Astrocyte of the spinal cord (primary cell): ENCODE measurements at regions not wholly inside any gene's neighbourhood (a gene's known extent, or its start where the extent isn't known, plus 50 kb on each side); places are given as distances from the start of the nearest gene placed in this dataset.

Experiments used
- DNase-seq: peaks from one replicate; pipeline ENCODE4 v3.0.0; 2011; ENCODE audit warnings: low read depth, low spot score
- H3K4me3 ChIP-seq: 2 replicates; pipeline ENCODE4 v1.5.1; 2011; ENCODE audit warnings: low read depth, mild to moderate bottlenecking, low read length, moderate library complexity
- in situ Hi-C: cut with HindIII; loops from 2 replicates; pipeline ENCODE4 v1.10.0; 2017; ENCODE audit warnings: low sequenced_read_pairs
- TF ChIP-seq, protein P1 (sequence below): IDR thresholded peaks from 2 replicates; pipeline ENCODE4 v1.5.1; 2012; ENCODE audit warnings: low read depth, mild to moderate bottlenecking, low read length, inconsistent platforms

DNA sequence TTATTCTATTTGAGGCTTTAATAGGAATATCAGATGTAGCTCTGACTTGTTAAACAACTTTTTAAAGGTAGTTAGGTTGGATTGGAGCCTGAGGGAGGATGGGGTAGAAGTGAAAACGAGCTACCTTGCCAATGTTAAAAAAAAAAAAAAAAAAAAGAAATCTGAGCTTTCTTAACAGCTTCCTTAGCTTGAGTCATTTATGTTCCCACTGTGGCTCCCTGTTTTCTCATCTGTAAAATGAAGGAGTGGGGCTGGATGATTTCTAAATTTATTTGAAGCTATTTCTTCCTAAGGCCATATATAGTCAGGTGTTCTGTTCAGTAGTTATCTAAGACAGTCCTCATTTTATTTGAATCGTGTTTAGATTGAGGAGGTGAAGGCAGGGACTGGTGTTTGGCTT lies 105.7 kb downstream of the EDEM1 start:
- H3K4me3 ChIP-seq = no peak overlapping the region
- no peak for DNase-seq
- in situ Hi-C loops = no loop called here
- TF ChIP-seq, protein P1, sequence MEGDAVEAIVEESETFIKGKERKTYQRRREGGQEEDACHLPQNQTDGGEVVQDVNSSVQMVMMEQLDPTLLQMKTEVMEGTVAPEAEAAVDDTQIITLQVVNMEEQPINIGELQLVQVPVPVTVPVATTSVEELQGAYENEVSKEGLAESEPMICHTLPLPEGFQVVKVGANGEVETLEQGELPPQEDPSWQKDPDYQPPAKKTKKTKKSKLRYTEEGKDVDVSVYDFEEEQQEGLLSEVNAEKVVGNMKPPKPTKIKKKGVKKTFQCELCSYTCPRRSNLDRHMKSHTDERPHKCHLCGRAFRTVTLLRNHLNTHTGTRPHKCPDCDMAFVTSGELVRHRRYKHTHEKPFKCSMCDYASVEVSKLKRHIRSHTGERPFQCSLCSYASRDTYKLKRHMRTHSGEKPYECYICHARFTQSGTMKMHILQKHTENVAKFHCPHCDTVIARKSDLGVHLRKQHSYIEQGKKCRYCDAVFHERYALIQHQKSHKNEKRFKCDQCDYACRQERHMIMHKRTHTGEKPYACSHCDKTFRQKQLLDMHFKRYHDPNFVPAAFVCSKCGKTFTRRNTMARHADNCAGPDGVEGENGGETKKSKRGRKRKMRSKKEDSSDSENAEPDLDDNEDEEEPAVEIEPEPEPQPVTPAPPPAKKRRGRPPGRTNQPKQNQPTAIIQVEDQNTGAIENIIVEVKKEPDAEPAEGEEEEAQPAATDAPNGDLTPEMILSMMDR = no peak

DNA sequence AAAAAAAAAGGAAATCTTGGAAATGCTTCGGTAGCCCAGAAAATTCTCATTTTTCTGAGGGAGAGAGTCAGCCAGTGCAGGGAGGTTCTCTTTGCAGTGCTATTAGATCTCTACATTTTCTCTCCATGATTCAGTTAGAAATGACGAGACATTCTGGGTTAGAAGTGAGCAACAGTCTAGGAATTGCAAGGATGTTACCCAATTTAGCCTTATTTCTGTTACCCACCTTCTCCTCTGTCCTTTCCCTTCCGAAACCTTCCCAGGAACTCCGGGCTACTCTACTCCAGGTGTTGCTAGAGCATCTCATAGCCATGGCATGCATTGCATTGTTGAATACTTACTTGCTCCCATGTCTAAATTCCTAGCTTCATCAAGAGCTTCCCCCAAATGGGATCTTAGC lies 106.8 kb downstream of the EDEM1 start:
- DNase-seq = peak; percentile 22
- TF ChIP-seq, protein P1 = no peak
- H3K4me3 ChIP-seq = no peak overlapping the region
- in situ Hi-C loops = no loop called here

DNA sequence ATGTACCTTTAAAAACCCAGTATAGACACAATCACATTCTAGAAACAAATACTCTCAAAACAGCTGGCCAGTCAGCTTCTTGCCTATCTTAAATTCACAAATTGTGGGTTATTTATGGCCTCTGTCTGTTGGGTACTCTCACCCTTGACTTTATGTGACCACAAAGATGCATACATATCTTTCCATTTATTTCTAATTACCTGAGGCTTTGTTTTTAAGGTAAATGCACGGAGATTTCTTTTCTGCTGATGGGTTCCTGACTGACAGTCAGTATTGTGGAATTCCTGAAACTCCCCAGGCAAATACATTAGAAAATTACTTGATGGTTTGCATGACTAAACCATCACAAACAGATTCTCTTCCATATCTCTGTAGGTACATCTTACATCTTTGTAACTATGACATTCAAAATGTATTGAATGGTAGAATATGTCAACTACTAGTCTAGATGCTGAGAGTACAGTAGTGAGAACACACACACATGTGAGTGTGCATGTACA lies 107.7 kb downstream of the EDEM1 start:
- in situ Hi-C loops = no loop called here
- TF ChIP-seq, protein P1 = no peak
- DNase-seq = no peak
- no peak overlapping the region for H3K4me3 ChIP-seq

DNA sequence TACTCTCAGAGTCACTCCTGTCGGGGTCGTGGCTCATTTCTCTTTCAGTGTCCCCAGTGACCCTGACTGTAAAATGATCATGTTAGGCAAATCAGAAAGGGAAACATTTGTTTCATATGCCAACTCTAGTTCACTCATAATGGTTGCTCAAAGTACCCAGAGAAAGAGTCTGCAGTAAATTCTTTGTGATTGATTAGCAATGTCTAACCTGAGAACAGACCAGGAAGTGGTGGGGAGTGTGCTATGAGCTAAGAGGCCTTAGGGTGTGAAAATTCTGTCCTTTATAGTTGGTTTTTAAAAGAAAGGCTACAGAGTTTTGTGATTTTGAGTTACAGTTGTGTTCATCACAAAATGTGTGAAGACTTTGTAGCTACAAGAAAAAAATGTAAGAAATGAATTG lies 108.9 kb downstream of the EDEM1 start:
- no peak overlapping the region for H3K4me3 ChIP-seq
- no peak for DNase-seq
- TF ChIP-seq, protein P1 = no peak
- in situ Hi-C loops = no loop called here

DNA sequence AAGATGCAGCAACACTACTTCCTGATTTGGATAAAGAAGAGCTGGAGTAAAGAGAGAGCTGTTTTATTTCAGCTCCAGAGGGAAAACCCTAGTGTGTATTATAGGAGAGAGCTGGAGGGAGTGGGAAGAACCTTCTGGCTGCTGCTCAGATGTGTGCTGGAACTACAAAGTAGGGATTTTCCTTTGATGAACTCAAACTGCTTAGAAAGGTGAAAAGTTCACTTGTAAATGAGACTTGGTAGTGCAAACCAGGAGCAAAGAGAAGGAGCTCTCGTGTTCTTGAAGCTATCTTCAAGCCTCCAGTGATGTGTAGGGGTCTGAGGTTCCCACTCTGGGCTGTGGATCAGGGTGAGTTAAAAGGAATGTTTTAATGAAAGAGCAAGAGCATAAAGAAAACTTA lies 110.4 kb downstream of the EDEM1 start:
- no peak overlapping the region for H3K4me3 ChIP-seq
- in situ Hi-C loops = no loop called here
- TF ChIP-seq, protein P1 = no peak
- no peak for DNase-seq

DNA sequence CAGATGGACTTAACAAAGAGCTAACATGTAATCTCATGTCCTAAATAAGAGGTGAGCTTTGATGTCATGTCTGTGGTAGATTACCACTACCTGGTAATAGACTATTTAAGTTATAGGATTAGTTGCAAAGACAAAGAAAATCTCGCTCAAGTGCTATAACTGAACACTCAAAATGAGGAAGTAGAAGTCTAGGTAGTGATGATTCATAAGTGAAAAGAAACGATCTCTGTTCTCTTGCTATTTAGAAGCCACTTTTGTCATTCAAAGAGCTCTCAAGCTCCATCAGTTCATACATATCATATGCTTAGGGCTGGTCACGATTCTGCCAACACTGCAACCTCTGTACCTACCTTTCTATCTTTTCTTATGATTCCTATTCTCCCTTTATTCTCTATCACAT lies 110.9 kb downstream of the EDEM1 start:
- in situ Hi-C loops = no loop called here
- DNase-seq = no peak
- TF ChIP-seq, protein P1 = no peak
- H3K4me3 ChIP-seq = no peak overlapping the region

DNA sequence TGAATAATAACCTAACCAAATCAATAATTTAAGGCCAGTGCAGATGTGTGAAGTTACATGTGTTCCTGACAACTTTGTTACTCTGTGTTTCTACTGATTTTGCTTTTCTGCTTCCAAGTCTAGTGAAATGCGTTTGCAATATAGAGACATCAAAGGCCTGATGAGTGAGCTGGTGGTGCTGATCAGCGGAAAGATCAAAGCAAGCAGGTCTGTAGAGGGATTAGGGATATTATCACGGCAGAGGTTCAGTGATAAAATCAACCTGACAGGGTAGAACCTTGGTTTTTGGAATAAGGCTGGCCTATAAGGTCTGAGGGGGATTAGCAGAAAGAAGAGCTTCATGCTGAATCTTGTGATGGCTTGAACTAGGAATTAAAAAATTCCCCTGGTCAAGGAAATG lies 111.7 kb downstream of the EDEM1 start:
- H3K4me3 ChIP-seq = no peak overlapping the region
- no peak for DNase-seq
- TF ChIP-seq, protein P1 = no peak
- in situ Hi-C loops = no loop called here
